ENCODE measurements at regions not wholly inside any gene's neighbourhood (a gene's known extent, or its start where the extent isn't known, plus 50 kb on each side); places are given as distances from the start of the nearest gene placed in this dataset.

DNA sequence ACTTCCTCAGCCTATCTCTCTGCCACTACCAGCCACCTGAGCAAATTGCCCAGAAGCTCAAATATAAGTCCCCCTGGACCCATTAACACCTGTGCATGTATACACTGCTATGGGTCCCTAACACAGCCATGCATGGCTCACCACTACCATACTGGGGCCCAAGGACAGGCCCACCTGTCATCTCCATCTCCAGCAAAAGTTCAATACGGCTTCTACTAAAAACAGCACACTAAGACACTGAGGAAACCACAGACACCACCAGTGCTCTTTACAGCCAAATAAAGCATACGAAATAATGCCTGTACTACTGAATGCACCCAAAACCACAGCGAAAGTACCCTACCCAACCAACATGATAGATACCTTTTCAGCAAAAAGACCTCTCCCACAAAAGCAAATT is 85.6 kb upstream of the GHR start:
- TF ChIP-seq GLIS3 (CRISPR knock-in tag; IDR thresholded peaks at IDR 0.05) (no peak), ZNF565 (CRISPR knock-in tag; conservative IDR thresholded peaks at IDR 0.05; ENCODE audit: low read depth) (no peak), ZC3H10 (CRISPR knock-in tag; IDR thresholded peaks at IDR 0.05) (no peak), ZFP3 (CRISPR knock-in tag; IDR thresholded peaks at IDR 0.05) (no peak), TCF4 (CRISPR knock-in tag; IDR thresholded peaks at IDR 0.05; ENCODE audit: borderline replicate concordance) (no peak), BACH2 (CRISPR knock-in tag; IDR thresholded peaks at IDR 0.05; ENCODE audit: borderline replicate concordance) (no peak), ARNTL (CRISPR knock-in tag; IDR thresholded peaks at IDR 0.05; ENCODE audit: borderline replicate concordance, low read depth) (no peak), RARB (CRISPR knock-in tag; IDR thresholded peaks at IDR 0.05) (no peak)
- TF ChIP-seq, protein P1, sequence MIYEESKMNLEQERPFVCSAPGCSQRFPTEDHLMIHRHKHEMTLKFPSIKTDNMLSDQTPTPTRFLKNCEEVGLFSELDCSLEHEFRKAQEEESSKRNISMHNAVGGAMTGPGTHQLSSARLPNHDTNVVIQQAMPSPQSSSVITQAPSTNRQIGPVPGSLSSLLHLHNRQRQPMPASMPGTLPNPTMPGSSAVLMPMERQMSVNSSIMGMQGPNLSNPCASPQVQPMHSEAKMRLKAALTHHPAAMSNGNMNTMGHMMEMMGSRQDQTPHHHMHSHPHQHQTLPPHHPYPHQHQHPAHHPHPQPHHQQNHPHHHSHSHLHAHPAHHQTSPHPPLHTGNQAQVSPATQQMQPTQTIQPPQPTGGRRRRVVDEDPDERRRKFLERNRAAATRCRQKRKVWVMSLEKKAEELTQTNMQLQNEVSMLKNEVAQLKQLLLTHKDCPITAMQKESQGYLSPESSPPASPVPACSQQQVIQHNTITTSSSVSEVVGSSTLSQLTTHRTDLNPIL (CRISPR knock-in tag; IDR thresholded peaks at IDR 0.05; ENCODE audit: low read depth) = no peak
- TF ChIP-seq, protein P2, sequence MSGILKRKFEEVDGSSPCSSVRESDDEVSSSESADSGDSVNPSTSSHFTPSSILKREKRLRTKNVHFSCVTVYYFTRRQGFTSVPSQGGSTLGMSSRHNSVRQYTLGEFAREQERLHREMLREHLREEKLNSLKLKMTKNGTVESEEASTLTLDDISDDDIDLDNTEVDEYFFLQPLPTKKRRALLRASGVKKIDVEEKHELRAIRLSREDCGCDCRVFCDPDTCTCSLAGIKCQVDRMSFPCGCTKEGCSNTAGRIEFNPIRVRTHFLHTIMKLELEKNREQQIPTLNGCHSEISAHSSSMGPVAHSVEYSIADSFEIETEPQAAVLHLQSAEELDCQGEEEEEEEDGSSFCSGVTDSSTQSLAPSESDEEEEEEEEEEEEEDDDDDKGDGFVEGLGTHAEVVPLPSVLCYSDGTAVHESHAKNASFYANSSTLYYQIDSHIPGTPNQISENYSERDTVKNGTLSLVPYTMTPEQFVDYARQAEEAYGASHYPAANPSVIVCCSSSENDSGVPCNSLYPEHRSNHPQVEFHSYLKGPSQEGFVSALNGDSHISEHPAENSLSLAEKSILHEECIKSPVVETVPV (CRISPR knock-in tag; IDR thresholded peaks at IDR 0.05) = no peak
